ENCODE measurements at regions not wholly inside any gene's neighbourhood (a gene's known extent, or its start where the extent isn't known, plus 50 kb on each side); places are given as distances from the start of the nearest gene placed in this dataset.

- no peak overlapping the region for H3K4me3 ChIP-seq (ENCODE audit: low read depth, low read length)
- DNase-seq (ENCODE audit: low read depth), result no peak
- no peak for TF ChIP-seq CTCF (conservative IDR thresholded peaks at IDR 0.05; ENCODE audit: low read depth, low read length)
These were observed 298.8 kb upstream of the UMPS start for GRCh38 chr3:124431331-124431994.

- no peak overlapping the region for H3K4me3 ChIP-seq (ENCODE audit: low read depth, low read length)
- TF ChIP-seq CTCF (conservative IDR thresholded peaks at IDR 0.05; ENCODE audit: low read depth, low read length), result no peak
- no peak for DNase-seq (ENCODE audit: low read depth)
These were observed 296.1 kb upstream of the UMPS start for GRCh38 chr3:124434176-124434575.

- H3K4me3 ChIP-seq (ENCODE audit: low read depth, low read length), result no peak overlapping the region
- DNase-seq (ENCODE audit: low read depth), result no peak
- TF ChIP-seq CTCF (conservative IDR thresholded peaks at IDR 0.05; ENCODE audit: low read depth, low read length), result no peak
These were observed 294.8 kb upstream of the UMPS start for GRCh38 chr3:124435467-124435866.

- no peak for TF ChIP-seq CTCF (conservative IDR thresholded peaks at IDR 0.05; ENCODE audit: low read depth, low read length)
- H3K4me3 ChIP-seq (ENCODE audit: low read depth, low read length), result no peak overlapping the region
- no peak for DNase-seq (ENCODE audit: low read depth)
These were observed 291.4 kb upstream of the UMPS start for GRCh38 chr3:124438813-124439212.

- DNase-seq (ENCODE audit: low read depth), result no peak
- H3K4me3 ChIP-seq (ENCODE audit: low read depth, low read length), result no peak overlapping the region
These were observed 290.6 kb upstream of the UMPS start for GRCh38 chr3:124439603-124440002.

GRCh38 chr3:124441766-124442165 lies 288.5 kb upstream of the UMPS start:
- no peak for TF ChIP-seq CTCF (conservative IDR thresholded peaks at IDR 0.05; ENCODE audit: low read depth, low read length)
- H3K4me3 ChIP-seq (ENCODE audit: low read depth, low read length), result no peak overlapping the region
- no peak for DNase-seq (ENCODE audit: low read depth)

More at GRCh38 chr3:124439603-124440002, 290.6 kb upstream of the UMPS start:
- TF ChIP-seq CTCF (conservative IDR thresholded peaks at IDR 0.05; ENCODE audit: low read depth, low read length), result no peak

- no peak overlapping the region for H3K4me3 ChIP-seq (ENCODE audit: low read depth, low read length)
- peak; percentile 4 for TF ChIP-seq CTCF (conservative IDR thresholded peaks at IDR 0.05; ENCODE audit: low read depth, low read length)
- DNase-seq (ENCODE audit: low read depth), result no peak
These were observed 287.8 kb upstream of the UMPS start for GRCh38 chr3:124442463-124442862.

Data from epithelial cell of proximal tubule (primary cell).